Calu3 (cell line): ENCODE measurements at regions not wholly inside any gene's neighbourhood (a gene's known extent, or its start where the extent isn't known, plus 50 kb on each side); places are given as distances from the start of the nearest gene placed in this dataset.
A peak's percentile ranks its signal among the peaks of the same experiment; 100 is the strongest.

Experiments
- BruUV-seq: library from RNA; stranded (reverse); fragments of 400-500 nt; replicated peaks from 2 replicates; lab custom pipeline; 2021; lab: Mats Ljungman, UMichigan
- CTCF ChIA-PET: fragments of 300-600 bp; sonication (Branson Sonifier 250); formaldehyde crosslinking; loops from one replicate; lab custom pipeline; 2022; ENCODE audit warnings: antibody characterized with exemption; lab: Charles Lee
- DNase-seq: peaks from one replicate; pipeline ENCODE4 v3.0.0; 2022
- H3K27ac Mint-ChIP-seq: one replicate; pipeline ENCODE4 v1.8.0; 2022; ENCODE audit warnings: mixed read lengths; ENCODE audit not compliant: unreplicated experiment
- H3K27me3 Mint-ChIP-seq: one replicate; pipeline ENCODE4 v1.8.0; 2022; ENCODE audit warnings: mixed read lengths; ENCODE audit not compliant: unreplicated experiment
- H3K36me3 Mint-ChIP-seq: one replicate; pipeline ENCODE4 v1.8.0; 2022; ENCODE audit warnings: mild to moderate bottlenecking, moderate library complexity, mixed read lengths; ENCODE audit not compliant: insufficient read depth, unreplicated experiment
- H3K4me1 Mint-ChIP-seq: one replicate; pipeline ENCODE4 v1.8.0; 2022; ENCODE audit warnings: mild to moderate bottlenecking, low read depth, mixed read lengths; ENCODE audit not compliant: unreplicated experiment
- H3K4me3 Mint-ChIP-seq: one replicate; pipeline ENCODE4 v1.8.0; 2022; ENCODE audit warnings: mild to moderate bottlenecking, low read depth, moderate library complexity, mixed read lengths; ENCODE audit not compliant: unreplicated experiment
- H3K9me3 Mint-ChIP-seq: one replicate; pipeline ENCODE4 v1.8.0; 2022; ENCODE audit warnings: low read depth, mixed read lengths; ENCODE audit not compliant: unreplicated experiment
- CTCF ChIP-seq: fragments of 200-600 bp; IDR thresholded peaks from one replicate; pipeline ENCODE4 v1.8.0; 2022; ENCODE audit warnings: antibody characterized with exemption; ENCODE audit not compliant: unreplicated experiment
- intact Hi-C: fragments of 100-400 bp; cut with micrococcal nuclease; formaldehyde crosslinking; loops from one replicate; pipeline ENCODE4 v1.10.0; 2022; ENCODE audit not compliant: unreplicated experiment

GRCh38 chr1:228828151-228828550 is 92.9 kb downstream of the RHOU start:
- H3K27me3 Mint-ChIP-seq, result no peaks in the 10 kb centered on the region
- no peaks in the 10 kb centered on the region for H3K9me3 Mint-ChIP-seq
- CTCF ChIA-PET, result interaction anchor here (0.7 kb wide), 1 partner anchor 45 kb away, joined by 3 read pairs; no protein-coding TSS in a partner anchor
- no peak overlapping the region for H3K4me3 Mint-ChIP-seq
- intact Hi-C loops, result no loop called here
- H3K36me3 Mint-ChIP-seq, result peaks cover 9% of the 10 kb centered on the region
- TF ChIP-seq CTCF, result no peak
- DNase-seq, result no peak
- peaks cover 56% of the 10 kb centered on the region for H3K4me1 Mint-ChIP-seq
- no TSS peak for BruUV-seq
- H3K27ac Mint-ChIP-seq, result no peak overlapping the region

- no peak for TF ChIP-seq CTCF
- no peak overlapping the region for H3K4me3 Mint-ChIP-seq
- peak; percentile 58 for DNase-seq
- H3K4me1 Mint-ChIP-seq, result peaks cover 62% of the 10 kb centered on the region
- peak overlapping the region; percentile 57 for H3K27ac Mint-ChIP-seq
- intact Hi-C loops, result loop anchor here (5.0 to 10.0 kb wide), 3 partner anchors 74 to 402 kb away; no protein-coding TSS in a partner anchor
- no peaks in the 10 kb centered on the region for H3K27me3 Mint-ChIP-seq
- no peaks in the 10 kb centered on the region for H3K9me3 Mint-ChIP-seq
- BruUV-seq, result no TSS peak
- peaks cover 9% of the 10 kb centered on the region for H3K36me3 Mint-ChIP-seq
- CTCF ChIA-PET, result interaction anchor here (0.6 to 1.5 kb wide), 3 partner anchors 12 to 94 kb away, joined by 3 to 8 read pairs (median 3); no protein-coding TSS in a partner anchor
These were observed 95.1 kb downstream of the RHOU start for GRCh38 chr1:228830185-228830953.

GRCh38 chr1:228830954-228831481 is 95.7 kb downstream of the RHOU start:
- no TSS peak for BruUV-seq
- Mint-ChIP-seq H3K36me3 (peaks cover 9% of the 10 kb centered on the region), H3K27me3 (no peaks in the 10 kb centered on the region), H3K27ac (peak overlapping the region; percentile 72), H3K4me3 (no peak overlapping the region), H3K4me1 (peaks cover 60% of the 10 kb centered on the region), H3K9me3 (no peaks in the 10 kb centered on the region)
- intact Hi-C loops, result loop anchor here (5.0 to 10.0 kb wide), 3 partner anchors 74 to 401 kb away; no protein-coding TSS in a partner anchor
- no peak for TF ChIP-seq CTCF
- CTCF ChIA-PET, result interaction anchor here (0.6 to 1.5 kb wide), 4 partner anchors 11 to 368 kb away, joined by 3 to 8 read pairs (median 3); no protein-coding TSS in a partner anchor
- peak; percentile 63 for DNase-seq

GRCh38 chr1:228833911-228834688 is 98.8 kb downstream of the RHOU start:
- Mint-ChIP-seq H3K27me3 (no peaks in the 10 kb centered on the region), H3K9me3 (no peaks in the 10 kb centered on the region), H3K27ac (no peak overlapping the region), H3K36me3 (peaks cover 20% of the 10 kb centered on the region), H3K4me3 (no peak overlapping the region), H3K4me1 (peaks cover 78% of the 10 kb centered on the region)
- no peak for TF ChIP-seq CTCF
- CTCF ChIA-PET, result interaction anchor here (1.4 kb wide), 1 partner anchor 25 kb away, joined by 3 read pairs; no protein-coding TSS in a partner anchor
- no TSS peak for BruUV-seq
- intact Hi-C loops, result loop anchor here (5.0 to 10.0 kb wide), 3 partner anchors 71 to 398 kb away; no protein-coding TSS in a partner anchor
- no peak for DNase-seq
